ENCODE measurements at regions not wholly inside any gene's neighbourhood (a gene's known extent, or its start where the extent isn't known, plus 50 kb on each side); places are given as distances from the start of the nearest gene placed in this dataset.
"Not testable (repeated sequence)": the region's sequence is repeated elsewhere in the genome, so short reads cannot be mapped to it uniquely, and the experiment has no call there.

DNA sequence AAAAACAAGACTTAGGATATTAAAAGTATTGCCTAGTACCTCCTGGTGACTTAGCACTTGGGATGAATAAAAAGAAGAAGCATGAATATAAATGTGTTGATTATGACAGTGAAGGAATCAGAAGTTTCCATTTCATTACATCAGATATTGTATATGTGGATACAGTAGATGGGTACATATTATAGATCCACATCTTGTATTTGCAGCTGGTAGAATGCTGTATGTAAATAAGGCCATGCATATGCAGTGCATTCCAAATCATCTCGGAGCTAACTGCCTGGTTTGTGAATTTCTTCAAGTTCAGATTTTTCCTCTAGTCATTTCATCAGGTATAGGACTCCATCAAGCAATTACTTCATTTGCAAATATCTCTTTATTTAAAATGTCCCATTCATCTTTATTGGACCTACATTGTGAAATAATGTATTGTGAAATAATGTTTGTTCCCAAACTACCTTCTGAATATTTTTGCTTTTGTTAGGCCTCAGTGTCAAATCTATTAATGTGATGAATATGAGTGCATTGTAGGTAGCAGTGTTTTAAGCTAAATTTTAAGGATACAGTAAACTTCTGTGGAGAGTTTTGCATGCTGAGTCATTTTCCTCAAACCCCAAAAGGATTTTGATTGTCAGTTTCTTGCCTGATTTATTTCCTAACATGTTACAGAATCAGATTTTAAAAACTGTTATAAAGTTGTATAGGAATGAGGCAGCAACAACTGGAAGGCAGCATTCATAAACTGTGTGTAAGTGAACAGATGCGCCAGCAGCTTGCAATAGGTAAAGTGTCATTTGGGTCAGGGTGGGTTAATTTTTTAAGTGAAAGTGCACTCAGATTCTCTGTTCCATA, 370.8 kb upstream of the RIOK2 start:
- ATAC-seq, result no peak
- no peak for DNase-seq
- intact Hi-C loops (cut with DNase I, micrococcal nuclease), result no loop called here

DNA sequence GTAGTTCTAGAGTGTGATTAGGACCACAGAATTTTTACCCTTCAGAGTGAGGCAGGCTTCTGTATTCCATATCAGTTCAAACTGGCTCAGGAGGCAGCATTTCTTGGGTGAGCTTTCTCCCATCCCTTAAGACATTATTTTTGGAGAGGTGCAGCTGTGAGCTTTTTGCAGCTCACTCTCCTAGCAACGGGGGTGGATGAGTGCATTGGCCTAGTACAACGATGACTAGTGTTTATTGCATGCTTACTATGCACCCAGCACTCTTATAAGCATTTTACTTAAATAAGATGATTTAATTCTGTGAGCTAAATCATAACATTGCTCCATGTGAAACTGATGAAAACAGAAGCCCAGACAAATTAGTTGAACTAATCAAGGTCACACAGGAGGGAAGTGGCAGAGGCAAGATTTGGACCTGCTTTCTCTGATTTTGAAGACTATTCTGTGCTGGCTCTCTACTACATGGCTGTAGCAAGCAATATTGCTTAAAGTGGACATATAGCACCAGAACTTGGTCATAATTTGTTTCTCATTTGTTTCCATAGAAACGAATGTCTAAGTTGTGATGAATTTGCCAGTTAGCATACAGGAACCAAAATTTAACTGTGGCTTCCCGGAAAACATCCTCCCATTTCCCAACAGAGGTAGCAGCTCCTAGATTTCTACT, 372.1 kb upstream of the RIOK2 start:
- ATAC-seq (no peak), DNase-seq (no peak)
- intact Hi-C loops (cut with DNase I, micrococcal nuclease), result no loop called here

DNA sequence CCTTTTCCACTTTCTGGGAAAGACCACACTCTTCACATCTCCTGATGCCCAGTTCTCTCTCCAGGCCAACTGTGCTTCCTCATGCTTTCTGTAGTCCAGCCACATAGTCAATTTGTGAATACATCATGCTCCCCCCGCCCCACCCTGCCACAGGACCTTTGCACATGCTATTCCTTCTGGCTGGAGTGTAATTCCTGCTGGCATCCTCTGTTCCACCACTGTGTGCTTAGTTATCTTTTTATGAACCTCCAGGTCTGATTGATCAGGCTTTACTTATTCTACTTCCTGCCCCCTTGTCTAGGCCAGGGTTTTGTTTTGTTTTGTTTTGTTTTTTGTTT, 372.6 kb upstream of the RIOK2 start:
- ATAC-seq (no peak), DNase-seq (no peak)
- intact Hi-C loops (cut with DNase I, micrococcal nuclease), result no loop called here

DNA sequence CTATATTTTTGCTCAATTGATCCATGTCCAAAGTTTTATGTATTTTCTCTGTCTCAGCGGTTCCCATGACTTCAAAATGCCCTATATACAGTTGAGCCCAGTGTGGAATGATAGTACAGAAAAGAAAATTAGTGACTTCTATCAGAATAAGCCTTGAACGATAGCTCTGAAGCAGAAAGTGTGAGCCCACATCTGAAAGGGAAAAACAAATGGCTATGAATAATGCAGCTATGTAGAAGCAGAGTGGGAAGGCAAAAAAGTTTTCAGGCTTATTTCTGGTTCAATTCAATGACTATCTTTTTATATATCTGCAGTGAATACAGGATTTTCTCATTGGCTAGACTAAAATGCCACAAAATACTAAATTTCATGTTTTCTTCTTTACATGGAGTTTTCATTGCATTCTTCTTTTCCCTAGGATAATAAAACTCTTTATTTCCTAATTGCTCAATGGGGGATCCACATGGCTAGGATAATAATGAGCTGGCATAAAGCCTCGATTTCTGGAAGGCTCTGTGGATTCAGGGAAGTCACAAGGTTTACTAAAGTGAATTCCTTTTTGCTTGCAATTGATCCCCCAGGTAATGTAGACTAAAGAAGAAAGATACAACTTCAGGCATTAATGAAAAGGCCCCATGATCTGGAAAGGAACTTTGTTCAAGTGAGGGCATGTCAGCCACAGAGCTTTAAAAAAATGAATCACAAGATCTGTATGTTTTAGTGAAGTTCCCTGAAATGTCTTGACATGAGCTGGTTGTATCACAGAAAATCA, 377.0 kb upstream of the RIOK2 start:
- DNase-seq (no peak), ATAC-seq (no peak)
- intact Hi-C loops (cut with DNase I, micrococcal nuclease), result no loop called here

DNA sequence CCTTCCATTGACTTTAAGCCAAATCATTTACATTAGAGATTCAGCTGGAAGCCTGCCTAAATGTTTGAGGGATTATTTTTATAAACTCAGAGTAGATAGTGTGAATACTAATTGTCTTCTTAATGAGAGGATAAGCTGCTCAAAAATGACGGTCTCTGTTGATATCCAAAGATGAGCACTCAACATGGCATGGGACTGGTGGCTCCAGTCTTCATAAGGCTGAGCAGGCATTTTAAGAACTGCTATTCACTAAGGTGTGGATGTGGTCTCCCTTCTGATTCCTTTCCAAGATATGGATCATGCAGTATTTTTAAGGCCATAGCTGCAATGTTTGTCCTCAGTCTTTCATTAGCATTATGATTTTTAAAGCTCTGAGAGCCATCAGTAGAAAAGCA, 377.5 kb upstream of the RIOK2 start:
- ATAC-seq (no peak), DNase-seq (no peak)
- intact Hi-C loops (cut with DNase I, micrococcal nuclease), result no loop called here

DNA sequence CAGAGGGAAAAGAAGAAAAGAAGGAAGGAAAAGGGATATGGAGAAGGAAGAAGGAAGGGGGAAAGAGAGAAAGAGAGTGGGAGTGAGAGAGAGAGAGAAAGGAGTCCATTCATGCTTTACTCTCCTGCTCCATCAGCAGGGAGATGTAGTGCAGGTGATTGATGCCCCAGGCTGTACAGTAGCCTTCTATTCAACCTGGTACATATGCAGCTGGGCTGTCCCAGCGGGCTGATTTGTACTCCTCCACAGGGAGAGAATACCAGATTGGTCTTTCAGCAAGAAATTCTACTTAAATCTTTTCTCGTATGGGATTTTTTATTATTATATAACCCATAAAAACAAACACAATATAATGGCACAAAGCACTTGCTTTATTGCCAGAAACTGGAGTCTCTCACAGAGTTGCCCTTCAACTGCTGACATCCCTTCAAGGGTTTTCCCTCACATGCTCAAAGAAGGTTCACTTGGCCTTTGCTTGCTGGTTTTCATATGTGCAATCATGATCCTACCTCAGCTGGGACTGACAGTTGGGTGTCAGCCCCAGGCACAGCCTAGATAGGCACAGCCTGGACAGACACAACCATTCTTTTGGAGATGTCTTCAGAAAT, 380.1 kb upstream of the RIOK2 start:
- DNase-seq (no peak), ATAC-seq (peak; percentile 87)
- intact Hi-C loops (cut with DNase I, micrococcal nuclease), result no loop called here

DNA sequence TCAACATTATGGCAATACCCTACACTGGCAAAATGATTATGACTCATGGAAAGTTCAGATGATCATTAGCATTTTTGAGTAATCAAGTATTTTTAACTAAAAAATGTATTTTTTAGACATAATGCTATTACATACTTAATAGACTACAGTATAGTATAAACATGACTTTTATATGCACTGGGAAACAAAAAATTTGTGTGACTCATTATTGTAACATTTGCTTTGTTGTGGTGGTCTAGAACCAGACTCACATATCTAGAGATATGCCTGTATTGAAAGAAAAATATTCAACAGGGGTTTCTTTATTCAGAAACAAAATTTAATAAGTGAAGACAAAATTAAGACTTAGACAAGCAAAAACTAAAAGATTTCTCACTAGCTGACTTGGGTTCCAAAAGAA, 385.3 kb upstream of the RIOK2 start:
- intact Hi-C loops (cut with DNase I, micrococcal nuclease), result no loop called here
- DNase-seq (no peak), ATAC-seq (no peak)

DNA sequence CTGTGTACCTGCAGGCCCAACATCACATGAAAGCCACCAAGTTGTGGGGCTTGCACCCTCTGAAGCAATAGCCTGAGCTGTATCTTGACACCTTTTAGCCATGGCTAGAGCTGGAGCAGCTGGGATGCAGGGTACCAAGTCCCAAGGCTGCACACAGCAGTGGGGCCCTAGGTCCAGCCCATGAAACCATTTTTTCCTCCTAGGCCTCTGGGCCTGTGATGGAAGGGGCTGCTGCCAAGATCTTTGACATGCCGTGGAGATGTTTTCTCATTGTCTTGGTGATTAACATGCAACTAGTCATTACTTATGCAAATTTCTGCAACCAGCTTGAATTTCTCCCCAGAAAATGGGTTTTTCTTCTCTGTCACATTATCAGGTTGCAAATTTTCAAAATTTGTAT, 387.2 kb upstream of the RIOK2 start:
- ATAC-seq (no peak), DNase-seq (no peak)
- intact Hi-C loops (cut with DNase I, micrococcal nuclease), result no loop called here

DNA sequence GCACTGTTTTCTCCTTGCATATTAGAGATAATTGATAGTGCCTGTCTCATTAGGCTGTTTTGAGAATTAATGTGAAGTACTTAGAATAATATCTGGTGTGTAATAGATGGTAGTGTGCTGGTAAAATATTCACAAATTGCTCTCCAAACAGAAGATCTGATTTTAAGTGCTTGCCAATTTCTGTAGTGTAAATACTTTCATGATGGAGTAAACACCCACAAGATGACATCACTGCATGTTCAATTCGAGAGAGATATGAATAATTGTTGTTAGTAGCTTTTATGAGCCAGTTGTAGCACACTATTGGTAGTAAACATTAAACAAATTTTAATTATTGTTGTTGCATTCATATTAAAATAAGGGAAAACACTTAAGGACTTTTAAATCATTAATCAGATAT, 392.3 kb upstream of the RIOK2 start:
- no peak for ATAC-seq
- intact Hi-C loops (cut with DNase I, micrococcal nuclease), result no loop called here
- DNase-seq, result no peak

DNA sequence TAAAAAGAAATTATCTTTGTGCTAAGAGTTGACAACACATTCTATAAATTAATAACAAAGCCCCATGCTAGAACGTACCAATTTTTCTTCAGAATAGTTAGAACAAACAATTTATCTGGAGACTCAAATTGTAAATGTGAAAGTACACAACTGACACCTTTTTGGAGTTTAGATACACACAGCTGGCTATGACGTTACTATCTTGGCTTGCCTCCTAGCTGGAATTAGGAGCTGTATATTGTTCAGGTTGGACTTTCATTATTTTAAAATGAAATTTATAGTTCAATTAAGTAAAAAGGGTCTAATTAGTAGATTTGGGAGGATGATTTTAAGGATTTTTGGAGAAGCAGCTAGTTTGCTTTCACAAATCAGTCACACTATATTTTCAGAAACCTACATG, 393.9 kb upstream of the RIOK2 start:
- no peak for ATAC-seq
- DNase-seq, result no peak
- intact Hi-C loops (cut with DNase I, micrococcal nuclease), result no loop called here

DNA sequence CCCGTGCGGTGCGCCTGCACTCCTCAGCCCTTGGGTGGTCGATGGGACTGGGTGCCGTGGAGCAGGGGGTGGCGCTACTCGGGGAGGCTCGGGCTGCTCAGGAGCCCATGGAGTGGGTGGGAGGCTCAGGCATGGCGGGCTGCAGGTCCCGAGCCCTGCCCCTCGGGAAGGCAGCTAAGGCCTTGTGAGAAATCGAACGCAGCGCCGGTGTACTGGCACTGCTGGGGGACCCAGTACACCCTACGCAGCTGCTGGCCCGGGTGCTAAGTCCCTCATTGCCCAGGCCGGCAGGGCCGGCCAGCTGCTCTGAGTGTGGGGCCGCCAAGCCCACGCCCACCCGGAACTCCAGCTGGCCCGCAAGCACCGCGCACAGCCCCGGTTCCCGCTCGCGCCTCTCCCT, 396.9 kb upstream of the RIOK2 start:
- DNase-seq; ATAC-seq; intact Hi-C loops (cut with DNase I, micrococcal nuclease): not testable (repeated sequence)

DNA sequence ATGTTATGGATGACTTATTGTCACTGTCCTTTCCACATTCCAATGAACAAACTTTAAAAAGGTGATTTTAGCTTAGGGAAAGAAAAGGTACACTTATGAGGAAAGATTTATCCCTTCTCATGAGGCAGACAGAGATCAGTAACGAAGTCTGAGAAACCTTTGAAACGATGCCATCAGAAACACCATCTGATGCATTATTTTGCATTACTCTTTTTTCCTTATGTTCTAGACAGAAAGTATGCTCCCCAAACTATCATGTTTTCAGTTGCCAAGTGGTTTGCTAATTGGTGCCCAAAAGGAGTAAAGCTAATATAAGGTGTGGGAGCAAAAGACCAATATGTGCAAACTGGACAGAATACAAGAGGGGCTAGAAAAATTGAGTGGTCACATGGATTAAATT, 397.7 kb upstream of the RIOK2 start:
- ATAC-seq (no peak), DNase-seq (no peak)
- intact Hi-C loops (cut with DNase I, micrococcal nuclease), result no loop called here

DNA sequence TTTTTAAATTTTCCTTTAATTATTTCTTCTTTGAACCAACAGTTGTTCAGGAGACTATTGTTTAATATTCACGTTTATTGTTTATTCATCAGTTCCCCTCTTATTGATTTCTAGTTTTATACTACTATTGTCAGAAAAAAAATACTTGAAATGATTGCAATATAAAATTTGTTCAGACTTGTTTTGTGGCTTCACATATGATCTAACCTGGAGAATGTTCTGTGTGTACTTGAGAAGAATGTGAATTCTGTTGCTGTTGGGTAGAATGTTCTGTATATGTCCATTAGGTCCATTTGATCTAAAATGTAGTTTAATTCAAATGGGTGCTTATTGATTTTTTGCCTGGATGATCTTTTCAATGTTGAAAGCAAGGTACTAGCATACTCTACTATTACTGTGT, 408.7 kb upstream of the RIOK2 start:
- intact Hi-C loops (cut with DNase I, micrococcal nuclease), result no loop called here
- ATAC-seq, result no peak
- DNase-seq, result no peak

DNA sequence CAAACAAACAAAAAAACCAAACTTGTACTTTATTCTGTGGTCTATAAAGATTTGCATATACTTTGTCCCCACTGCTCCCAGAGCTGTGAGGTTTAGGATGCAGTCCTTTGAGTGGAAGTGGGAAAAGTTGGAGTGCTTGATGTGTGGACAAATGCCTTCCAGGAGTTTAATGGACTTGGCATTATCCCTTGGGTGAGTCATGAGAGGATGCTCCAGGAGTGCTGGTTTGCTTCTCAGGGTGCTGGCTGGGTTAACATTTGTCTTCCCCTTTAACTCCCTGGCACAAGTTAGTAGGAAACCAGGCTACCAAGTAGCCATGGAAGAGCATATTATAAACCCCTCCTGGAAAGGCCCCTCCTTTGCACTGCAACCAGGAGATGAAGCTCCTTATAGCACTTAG, 417.4 kb upstream of the RIOK2 start:
- DNase-seq (no peak), ATAC-seq (no peak)
- intact Hi-C loops (cut with DNase I, micrococcal nuclease), result no loop called here

DNA sequence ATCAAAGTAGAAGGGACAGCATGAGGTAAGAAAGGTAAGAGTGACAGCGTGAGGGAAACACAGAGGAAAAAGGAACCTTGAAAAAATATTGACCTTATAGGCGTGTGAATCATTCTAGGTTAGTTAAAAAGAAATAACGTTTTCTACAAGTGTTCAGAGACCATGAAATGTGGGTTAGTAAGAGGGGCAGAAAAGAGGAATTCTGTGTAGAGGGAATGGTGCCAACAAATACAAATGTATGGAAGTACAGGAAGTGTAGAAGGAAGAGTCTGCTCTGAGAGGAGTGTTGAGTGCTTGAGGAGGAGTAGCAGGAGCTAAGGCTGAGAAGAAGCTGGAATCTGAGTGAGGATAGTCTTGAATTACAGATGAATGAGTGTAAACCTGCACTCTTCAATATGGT, 418.6 kb upstream of the RIOK2 start:
- no peak for DNase-seq
- intact Hi-C loops (cut with DNase I, micrococcal nuclease), result no loop called here
- no peak for ATAC-seq

DNA sequence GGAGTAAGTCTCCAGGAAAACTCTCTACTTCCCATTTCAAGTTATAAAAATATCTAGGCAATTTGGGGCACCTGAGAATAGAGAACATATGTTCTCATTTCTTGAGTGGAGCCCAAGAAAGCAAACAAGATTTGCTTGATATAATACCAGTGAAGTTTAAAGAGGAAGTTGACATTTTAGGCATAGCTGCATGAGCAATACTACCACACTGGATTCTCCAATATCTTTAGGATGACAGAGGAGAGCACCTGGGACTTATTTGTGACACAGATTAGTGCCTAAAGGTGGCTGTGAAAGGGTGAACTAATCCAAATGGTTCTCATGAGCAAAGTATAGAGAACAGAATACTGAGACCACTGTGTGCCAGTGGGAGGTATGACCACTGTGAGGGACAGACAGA, 423.5 kb upstream of the RIOK2 start:
- intact Hi-C loops (cut with DNase I, micrococcal nuclease), result no loop called here
- no peak for DNase-seq
- ATAC-seq, result no peak

DNA sequence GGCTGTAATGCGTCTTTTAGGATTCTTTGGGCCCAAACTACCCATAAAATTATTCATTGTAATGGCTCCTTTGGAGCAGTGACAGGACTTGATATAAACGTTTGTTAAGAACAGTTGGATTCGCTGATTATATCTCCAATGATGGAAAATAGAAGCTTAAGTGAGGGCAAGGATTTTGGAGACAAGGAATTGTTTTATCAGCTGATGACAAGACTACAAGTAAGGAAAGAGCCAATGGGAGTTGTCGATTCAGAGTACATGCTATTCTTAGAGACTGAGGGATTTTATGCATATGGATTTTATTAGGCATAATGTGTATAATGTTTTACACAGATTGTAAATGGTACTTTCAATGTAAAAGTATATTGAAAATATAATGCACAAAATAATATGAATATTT, 425.5 kb upstream of the RIOK2 start:
- intact Hi-C loops (cut with DNase I, micrococcal nuclease), result no loop called here
- DNase-seq (no peak), ATAC-seq (no peak)

DNA sequence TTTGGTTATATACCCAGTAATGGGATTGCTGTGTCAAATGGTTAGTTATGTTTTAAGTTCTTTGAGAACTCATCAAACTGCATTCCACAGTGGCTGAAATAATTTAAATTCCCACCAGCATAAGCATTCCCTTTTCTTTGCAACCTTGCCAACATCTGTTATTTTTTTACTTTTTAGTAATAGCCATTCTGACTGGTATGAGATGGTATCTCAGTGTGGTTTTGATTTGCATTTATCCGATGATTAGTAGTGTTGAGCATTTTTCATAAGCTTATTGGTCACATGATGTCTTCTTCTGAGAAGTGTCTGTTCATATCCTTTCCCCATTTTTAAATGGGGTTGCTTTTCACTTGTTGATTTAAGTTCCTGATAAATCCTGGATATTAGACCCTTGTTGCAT, 435.7 kb upstream of the RIOK2 start:
- intact Hi-C loops (cut with DNase I, micrococcal nuclease), result no loop called here
- ATAC-seq, result no peak

DNA sequence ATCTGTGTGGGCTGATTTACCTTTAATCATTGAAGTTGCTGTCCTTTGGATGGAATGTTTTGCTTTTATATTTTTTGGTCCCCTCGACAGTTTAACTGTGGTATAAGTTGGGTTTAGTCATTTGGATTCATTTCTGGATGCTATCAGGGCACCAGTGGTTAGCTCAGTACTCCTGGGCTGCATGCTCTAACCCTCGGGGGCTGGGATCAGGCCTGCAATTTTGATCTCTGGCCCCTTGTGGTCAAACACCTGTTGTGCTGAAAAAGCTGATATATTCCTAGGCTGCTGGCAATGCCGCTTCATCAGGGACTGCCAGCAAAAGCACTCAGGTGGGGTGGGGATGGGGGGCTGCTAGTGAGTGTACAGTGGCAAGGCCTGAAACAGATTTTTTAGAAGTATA, 440.4 kb upstream of the RIOK2 start:
- intact Hi-C loops (cut with DNase I, micrococcal nuclease), result no loop called here
- DNase-seq, result no peak
- no peak for ATAC-seq

More for the DNA sequence above, 435.7 kb upstream of the RIOK2 start:
- no peak for DNase-seq

DNA sequence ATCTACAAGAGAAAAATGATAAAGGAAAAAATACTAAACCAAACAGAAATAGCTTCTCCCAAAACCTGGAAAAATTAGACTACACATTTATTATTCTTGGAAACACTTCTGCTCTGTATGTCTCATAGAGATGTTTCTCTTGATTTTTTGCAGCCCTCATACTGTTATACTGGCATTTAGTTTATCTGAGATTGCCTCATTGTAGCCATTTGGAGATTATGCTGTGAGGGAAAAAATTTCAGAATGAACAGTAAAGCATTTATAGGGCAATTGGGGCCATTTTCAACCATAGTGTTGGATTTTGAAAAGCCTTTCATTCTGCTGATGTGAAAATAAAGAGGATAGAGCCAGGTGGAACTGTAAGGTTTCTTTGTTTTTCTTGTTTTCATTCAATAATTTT, 441.8 kb upstream of the RIOK2 start:
- ATAC-seq (no peak), DNase-seq (no peak)
- intact Hi-C loops (cut with DNase I, micrococcal nuclease), result no loop called here

Measured in left colon (tissue), 2 donors.